H1 (cell line): ENCODE measurements at regions not wholly inside any gene's neighbourhood (a gene's known extent, or its start where the extent isn't known, plus 50 kb on each side); places are given as distances from the start of the nearest gene placed in this dataset.

Experiments used
- CTCF ChIA-PET: fragments of 300-600 bp; sonication (Branson Sonifier 250); formaldehyde crosslinking; loops from one replicate; lab custom pipeline; 2021; ENCODE audit not compliant: partially characterized antibody; lab: Charles Lee
- POLR2A ChIA-PET: fragments of 300-600 bp; sonication (Branson Sonifier 250); formaldehyde crosslinking; loops from one replicate; lab custom pipeline; 2021; ENCODE audit warnings: inconsistent platforms; ENCODE audit not compliant: partially characterized antibody; lab: Charles Lee
- DNase-seq, 2 experiments: peaks; one replicate each; pipeline versions ENCODE4 v3.0.0 to v3.0.0-alpha.2; 2010 to 2022; ENCODE audit warnings: low spot score in 2 of 2, low read depth in 1 of 2, mixed read lengths in 1 of 2
- FAIRE-seq: peaks from 2 replicates; lab custom pipeline; 2011; peaks lifted over from hg19 to GRCh38; lab: Jason Lieb, UNC
- H2AFZ ChIP-seq: 2 replicates; pipeline ENCODE4 v1.8.1; 2012; ENCODE audit warnings: low read length, inconsistent platforms
- H2AK5ac ChIP-seq: 2 replicates; pipeline ENCODE4 v1.6.1; 2013; ENCODE audit warnings: low read depth, low read length
- H2BK120ac ChIP-seq: replicated peaks from 2 replicates; pipeline ENCODE3; 2013; ENCODE audit warnings: low read depth, low read length, inconsistent platforms
- H2BK12ac ChIP-seq: 2 replicates; pipeline ENCODE4 v1.6.1; 2013; ENCODE audit warnings: low read depth, low read length
- H2BK15ac ChIP-seq: 2 replicates; pipeline ENCODE4 v1.6.1; 2013; ENCODE audit warnings: low read length
- H2BK20ac ChIP-seq: 2 replicates; pipeline ENCODE4 v1.6.1; 2013; ENCODE audit warnings: low read length
- H2BK5ac ChIP-seq: 2 replicates; pipeline ENCODE4 v1.6.1; 2013; ENCODE audit warnings: low read depth, low read length
- H3K14ac ChIP-seq: 2 replicates; pipeline ENCODE4 v1.6.1; 2013; ENCODE audit warnings: inconsistent platforms; ENCODE audit not compliant: insufficient read length
- H3K18ac ChIP-seq: 2 replicates; pipeline ENCODE4 v1.6.1; 2013; ENCODE audit warnings: low read length; ENCODE audit errors: extremely low read depth
- H3K23ac ChIP-seq: 2 replicates; pipeline ENCODE4 v1.6.1; 2013; ENCODE audit warnings: inconsistent platforms; ENCODE audit not compliant: insufficient read length
- H3K23me2 ChIP-seq: 2 replicates; pipeline ENCODE4 v1.6.1; 2013; ENCODE audit warnings: low read depth, low read length
- H3K27ac ChIP-seq: 2 replicates; pipeline ENCODE4 v1.6.1; 2011; ENCODE audit warnings: low read depth, low read length, inconsistent platforms
- H3K27me3 ChIP-seq, 4 experiments: replicated peaks in 1 of 4; 1 replicate in 1 of 4; 2 replicates in 3 of 4; pipeline versions ENCODE4 v1.6.1 to v1.8.1; 2011 to 2013; ENCODE audit warnings: low read length in 3 of 4, mild to moderate bottlenecking in 3 of 4, inconsistent platforms in 2 of 4, mixed read lengths in 2 of 4, moderate library complexity in 1 of 4; ENCODE audit not compliant: control insufficient read depth in 3 of 4, insufficient read depth in 3 of 4; ENCODE audit errors: extremely low read depth in 1 of 4
- H3K36me3 ChIP-seq, 4 experiments: 2 replicates each; pipeline versions ENCODE4 v1.6.1 to v1.8.1; 2011 to 2013; ENCODE audit warnings: mild to moderate bottlenecking in 4 of 4, low read length in 3 of 4, moderate library complexity in 2 of 4, control low read depth in 1 of 4, inconsistent platforms in 1 of 4; ENCODE audit not compliant: insufficient read depth in 4 of 4, control insufficient read depth in 2 of 4
- H3K4ac ChIP-seq: replicated peaks from 2 replicates; pipeline ENCODE3; 2013; ENCODE audit warnings: low read length, low read depth, mixed read lengths, inconsistent platforms; ENCODE audit not compliant: insufficient read length
- H3K4me1 ChIP-seq, 4 experiments: replicated peaks in 1 of 4; 1 replicate in 1 of 4; 2 replicates in 3 of 4; pipeline versions ENCODE4 v1.6.1 to v1.8.1; 2011 to 2013; ENCODE audit warnings: low read length in 3 of 4, inconsistent platforms in 2 of 4, mixed read lengths in 1 of 4; ENCODE audit not compliant: insufficient read depth in 4 of 4, control insufficient read depth in 3 of 4
- H3K4me2 ChIP-seq, 2 experiments: 2 replicates each; pipeline versions ENCODE4 v1.6.1 to v1.8.1; 2011 to 2013; ENCODE audit warnings: low read depth in 2 of 2, low read length in 2 of 2, control low read depth in 1 of 2, inconsistent platforms in 1 of 2, mild to moderate bottlenecking in 1 of 2; ENCODE audit not compliant: insufficient read depth in 1 of 2
- H3K4me3 ChIP-seq, 4 experiments: fragments of 200-600, 300-600 bp in 1 of 4; sonication (generic), shearing (Covaris generic), sonication (Bioruptor Twin) in 1 of 4; 2 replicates each; pipeline versions ENCODE4 v1.5.1 to v1.8.1; 2011 to 2016; ENCODE audit warnings: low read length in 4 of 4, low read depth in 3 of 4, control low read depth in 2 of 4, inconsistent platforms in 2 of 4, mild to moderate bottlenecking in 2 of 4, mixed read lengths in 1 of 4, moderate library complexity in 1 of 4; ENCODE audit not compliant: insufficient read depth in 2 of 4; ENCODE audit errors: extremely low read depth in 1 of 4
- H3K56ac ChIP-seq: replicated peaks from 2 replicates; pipeline ENCODE3; 2013; ENCODE audit warnings: low read depth, mild to moderate bottlenecking, mixed read lengths, low read length, inconsistent platforms; ENCODE audit not compliant: insufficient read length
- H3K79me1 ChIP-seq: 2 replicates; pipeline ENCODE4 v1.6.1; 2013; ENCODE audit warnings: low read depth, low read length, control low read depth
- H3K79me2 ChIP-seq, 2 experiments: 2 replicates each; pipeline versions ENCODE4 v1.6.1 to v1.8.1; 2012 to 2013; ENCODE audit warnings: low read length in 2 of 2, mild to moderate bottlenecking in 2 of 2, inconsistent platforms in 1 of 2; ENCODE audit not compliant: insufficient read depth in 2 of 2, control insufficient read depth in 1 of 2
- H3K9ac ChIP-seq, 4 experiments: replicated peaks in 1 of 4; 1 replicate in 1 of 4; 2 replicates in 3 of 4; pipeline versions ENCODE4 v1.6.1 to v1.8.1; 2011 to 2013; ENCODE audit warnings: low read depth in 3 of 4, low read length in 3 of 4, control low read depth in 2 of 4, mild to moderate bottlenecking in 2 of 4, moderate library complexity in 2 of 4, inconsistent platforms in 1 of 4; ENCODE audit errors: extremely low read depth in 1 of 4
- H3K9me3 ChIP-seq, 2 experiments: 2 replicates each; pipeline versions ENCODE4 v1.6.1 to v1.8.1; 2012 to 2013; ENCODE audit warnings: mild to moderate bottlenecking in 2 of 2, moderate library complexity in 2 of 2, control low read depth in 1 of 2, inconsistent platforms in 1 of 2, low read depth in 1 of 2, low read length in 1 of 2, mixed read lengths in 1 of 2; ENCODE audit not compliant: insufficient read depth in 2 of 2
- H4K20me1 ChIP-seq, 2 experiments: replicated peaks in 1 of 2; 2 replicates each; pipeline versions ENCODE3 to v1.8.1; 2011 to 2013; ENCODE audit warnings: inconsistent platforms in 2 of 2, low read length in 2 of 2, mild to moderate bottlenecking in 1 of 2; ENCODE audit not compliant: insufficient read depth in 2 of 2, control insufficient read depth in 1 of 2
- H4K5ac ChIP-seq: 2 replicates; pipeline ENCODE4 v1.6.1; 2013; ENCODE audit warnings: low read length, low read depth, mixed read lengths, inconsistent platforms; ENCODE audit not compliant: insufficient read length
- H4K8ac ChIP-seq: 2 replicates; pipeline ENCODE4 v1.8.0; 2013; ENCODE audit warnings: mild to moderate bottlenecking, moderate library complexity, low read length, inconsistent platforms; ENCODE audit not compliant: insufficient read depth; ENCODE audit errors: extremely low read depth
- H4K91ac ChIP-seq: replicated peaks from 2 replicates; pipeline ENCODE3; 2013; ENCODE audit warnings: low read length, mixed read lengths, inconsistent platforms; ENCODE audit not compliant: insufficient read length
- EGR1 ChIP-seq: IDR thresholded peaks from 2 replicates; pipeline ENCODE4 v1.6.1; 2011; ENCODE audit warnings: low read depth, low read length, borderline replicate concordance
- POLR2AphosphoS5 ChIP-seq: IDR thresholded peaks from 2 replicates; pipeline ENCODE4 v1.6.1; 2011; ENCODE audit warnings: low read depth, low read length
- RAD21 ChIP-seq, 2 experiments: IDR thresholded peaks in 1 of 2; conservative IDR thresholded peaks in 1 of 2; 2 replicates each; pipeline ENCODE4 v1.6.1; 2011; ENCODE audit warnings: low read depth in 2 of 2, low read length in 2 of 2, improper control_type of control experiment in 1 of 2, inconsistent platforms in 1 of 2, mild to moderate bottlenecking in 1 of 2, moderate library complexity in 1 of 2
- SAP30 ChIP-seq: fragments of 300-600 bp; sonication (generic); IDR thresholded peaks from 2 replicates; pipeline ENCODE4 v1.7.1; 2012; ENCODE audit warnings: low read length, moderate library complexity, mild to moderate bottlenecking, inconsistent platforms; ENCODE audit not compliant: insufficient read depth, insufficient replicate concordance
- WGBS, 2 experiments: shearing (Covaris generic) in 1 of 2; methylation state at CpG; one replicate each; pipeline versions ENCODE4 v1.1.6 to v1.1.7; 2013 to 2015; ENCODE audit warnings: low lambda C conversion rate in 2 of 2, mixed read lengths in 2 of 2, inconsistent platforms in 1 of 2, low coverage in 1 of 2, missing lambda C conversion rate in 1 of 2; ENCODE audit not compliant: insufficient replicate concordance in 2 of 2, insufficient coverage in 1 of 2, insufficient read length in 1 of 2; ENCODE audit errors: extremely low coverage in 1 of 2, missing lambda C conversion rate in 1 of 2; 5-methylcytosine and 5-hydroxymethylcytosine counted together
- TF ChIP-seq, protein P1 (sequence below): IDR thresholded peaks from 2 replicates; pipeline ENCODE4 v1.6.1; 2012; ENCODE audit warnings: inconsistent platforms

DNA sequence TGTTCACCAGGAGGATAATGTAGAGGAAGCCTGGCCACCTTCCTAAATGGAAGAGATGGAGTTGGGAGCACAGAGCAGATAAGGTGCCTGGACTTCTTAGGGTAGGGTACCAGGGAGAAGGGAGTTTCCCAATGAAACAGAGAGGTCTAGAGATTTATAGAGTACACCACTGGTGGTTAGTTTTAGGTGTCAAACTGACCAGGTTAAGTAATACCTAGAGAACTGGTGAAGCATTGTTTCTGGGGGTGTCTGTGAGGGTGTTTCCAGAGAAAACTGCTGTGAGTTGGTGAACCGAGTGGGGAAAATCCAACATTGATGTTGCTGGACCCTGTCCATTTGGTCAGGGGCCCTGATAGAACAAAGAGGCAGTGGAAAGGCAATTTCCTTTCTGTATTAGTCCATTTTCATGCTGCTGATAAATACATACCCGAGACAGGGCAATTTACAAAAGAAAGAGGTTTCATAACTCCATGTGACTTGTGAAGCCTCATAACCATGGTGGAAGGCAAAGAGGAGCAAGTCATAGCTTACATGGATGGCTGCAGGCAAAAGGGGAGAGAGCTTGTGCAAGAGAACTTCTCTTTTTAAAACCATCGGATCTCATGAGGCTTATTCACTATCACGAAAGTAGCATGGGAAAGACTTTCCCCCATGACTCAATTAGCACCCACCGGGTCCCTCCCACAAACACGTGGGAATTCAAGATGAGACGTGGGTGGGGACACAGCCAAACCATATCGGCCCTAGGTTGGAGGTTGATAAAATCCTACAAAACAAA, 260.8 kb downstream of the CBLN2 start:
- H3K4ac ChIP-seq: no peak overlapping the region
- H4K20me1 ChIP-seq: no peaks in the 10 kb centered on the region
- DNase-seq: no peak
- H3K79me1 ChIP-seq: no peaks in the 10 kb centered on the region
- no peak overlapping the region for H3K56ac ChIP-seq
- no peak overlapping the region for H3K23ac ChIP-seq
- H4K5ac ChIP-seq: no peak overlapping the region
- H4K8ac ChIP-seq: no peak overlapping the region
- H3K27ac ChIP-seq: no peak overlapping the region
- H2BK5ac ChIP-seq: no peak overlapping the region
- H3K4me3 ChIP-seq: no peak overlapping the region
- H3K4me1 ChIP-seq: no peaks in the 10 kb centered on the region
- ChIA-PET POLR2A (no interaction called here), CTCF (no interaction called here)
- FAIRE-seq: no peak
- WGBS, 2 experiments: 71% methylated on average over 7 of the region's 8 CpGs; no CpG with 5 or more reads in 1 of the 2 experiments
- H3K14ac ChIP-seq: no peak overlapping the region
- no peak overlapping the region for H4K91ac ChIP-seq
- H3K4me2 ChIP-seq: no peak overlapping the region
- H3K36me3 ChIP-seq: no peaks in the 10 kb centered on the region
- no peak overlapping the region for H2BK12ac ChIP-seq
- no peak overlapping the region for H2BK15ac ChIP-seq
- H2BK20ac ChIP-seq: no peak overlapping the region
- H3K18ac ChIP-seq: no peak overlapping the region
- H2AFZ ChIP-seq: no peak overlapping the region
- H2AK5ac ChIP-seq: no peak overlapping the region
- no peaks in the 10 kb centered on the region for H3K79me2 ChIP-seq
- H3K9ac ChIP-seq: no peak overlapping the region
- H3K27me3 ChIP-seq: no peaks in the 10 kb centered on the region
- H3K23me2 ChIP-seq: no peaks in the 10 kb centered on the region
- H2BK120ac ChIP-seq: no peak overlapping the region
- peaks cover 34 to 47% of the 10 kb centered on the region in 2 experiments for H3K9me3 ChIP-seq
- TF ChIP-seq EGR1 (no peak), RAD21 (IDR thresholded peaks at IDR 0.05 in 1 of 2, conservative IDR thresholded peaks at IDR 0.05 in 1 of 2; ENCODE audit: low read depth in 2 of 2, low read length in 2 of 2) (no peak), POLR2AphosphoS5 (no peak), SAP30 (no peak)
- TF ChIP-seq, protein P1, sequence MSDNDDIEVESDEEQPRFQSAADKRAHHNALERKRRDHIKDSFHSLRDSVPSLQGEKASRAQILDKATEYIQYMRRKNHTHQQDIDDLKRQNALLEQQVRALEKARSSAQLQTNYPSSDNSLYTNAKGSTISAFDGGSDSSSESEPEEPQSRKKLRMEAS: no peak
